HFF-Myc (cell line): ENCODE measurements at regions not wholly inside any gene's neighbourhood (a gene's known extent, or its start where the extent isn't known, plus 50 kb on each side); places are given as distances from the start of the nearest gene placed in this dataset.

ENCODE experiments used
- DNase-seq: peaks from one replicate; pipeline ENCODE4 v3.0.0-alpha.2; 2011; ENCODE audit warnings: low read depth; ENCODE audit errors: extremely low read depth
- H3K4me3 ChIP-seq: replicated peaks from 2 replicates; pipeline ENCODE4 v1.5.1; 2011; ENCODE audit warnings: low read depth, mild to moderate bottlenecking, control low read depth, low read length
- CTCF ChIP-seq: IDR thresholded peaks from 2 replicates; pipeline ENCODE4 v1.5.1; 2012; ENCODE audit warnings: mild to moderate bottlenecking, low read depth, low read length, control low read depth; ENCODE audit errors: missing control alignments

DNA sequence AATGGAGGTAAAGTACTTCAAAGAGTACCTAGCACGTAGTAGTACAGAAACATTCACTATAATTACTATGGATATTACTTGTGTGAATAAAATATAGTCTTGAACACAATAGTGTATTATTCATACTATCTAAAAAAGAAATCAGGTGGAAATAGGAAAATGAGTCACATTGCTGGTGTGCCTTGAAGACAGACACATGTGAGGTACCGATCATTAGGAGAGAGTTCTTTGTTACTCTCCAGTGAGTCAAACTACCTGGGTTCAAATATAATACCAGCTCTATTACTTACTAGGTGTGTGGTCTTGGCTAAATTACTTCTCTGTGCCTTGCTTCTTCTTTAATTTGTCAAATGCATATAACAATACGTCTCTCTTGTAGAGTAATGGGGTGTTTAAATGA lies 50.8 kb upstream of the BEND6 start:
- no peak for TF ChIP-seq CTCF
- DNase-seq = no peak
- H3K4me3 ChIP-seq = no peak overlapping the region

GRCh38 chr6:56902641-56903464 lies 52.1 kb upstream of the BEND6 start:
- TF ChIP-seq CTCF = peak; percentile 55
- no peak overlapping the region for H3K4me3 ChIP-seq
- no peak for DNase-seq

DNA sequence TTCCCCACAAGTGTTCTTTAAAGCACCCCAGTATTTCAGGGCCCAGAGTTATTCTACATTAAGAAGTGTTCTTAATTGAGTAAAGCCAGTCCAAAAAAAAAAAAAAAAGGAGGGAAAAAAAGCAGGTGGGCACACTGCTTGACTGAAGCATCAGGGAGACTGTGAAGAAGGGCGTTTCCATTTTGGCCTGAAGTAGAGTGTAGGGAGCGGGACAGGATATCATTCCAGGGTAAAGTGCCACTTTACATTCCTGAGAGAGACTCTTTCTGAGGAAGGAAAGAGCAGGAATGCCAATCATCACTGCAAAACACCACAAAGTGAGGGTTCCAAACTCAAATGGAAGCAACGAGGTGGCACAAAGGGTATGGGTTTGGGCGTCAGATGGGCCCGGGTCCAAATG lies 54.1 kb upstream of the BEND6 start:
- DNase-seq = no peak
- TF ChIP-seq CTCF = no peak
- no peak overlapping the region for H3K4me3 ChIP-seq

GRCh38 chr6:56899753-56900152 lies 55.2 kb upstream of the BEND6 start:
- TF ChIP-seq CTCF = no peak
- no peak for DNase-seq
- no peak overlapping the region for H3K4me3 ChIP-seq

GRCh38 chr6:56899311-56899710 lies 55.6 kb upstream of the BEND6 start:
- no peak for DNase-seq
- TF ChIP-seq CTCF = no peak
- no peak overlapping the region for H3K4me3 ChIP-seq

DNA sequence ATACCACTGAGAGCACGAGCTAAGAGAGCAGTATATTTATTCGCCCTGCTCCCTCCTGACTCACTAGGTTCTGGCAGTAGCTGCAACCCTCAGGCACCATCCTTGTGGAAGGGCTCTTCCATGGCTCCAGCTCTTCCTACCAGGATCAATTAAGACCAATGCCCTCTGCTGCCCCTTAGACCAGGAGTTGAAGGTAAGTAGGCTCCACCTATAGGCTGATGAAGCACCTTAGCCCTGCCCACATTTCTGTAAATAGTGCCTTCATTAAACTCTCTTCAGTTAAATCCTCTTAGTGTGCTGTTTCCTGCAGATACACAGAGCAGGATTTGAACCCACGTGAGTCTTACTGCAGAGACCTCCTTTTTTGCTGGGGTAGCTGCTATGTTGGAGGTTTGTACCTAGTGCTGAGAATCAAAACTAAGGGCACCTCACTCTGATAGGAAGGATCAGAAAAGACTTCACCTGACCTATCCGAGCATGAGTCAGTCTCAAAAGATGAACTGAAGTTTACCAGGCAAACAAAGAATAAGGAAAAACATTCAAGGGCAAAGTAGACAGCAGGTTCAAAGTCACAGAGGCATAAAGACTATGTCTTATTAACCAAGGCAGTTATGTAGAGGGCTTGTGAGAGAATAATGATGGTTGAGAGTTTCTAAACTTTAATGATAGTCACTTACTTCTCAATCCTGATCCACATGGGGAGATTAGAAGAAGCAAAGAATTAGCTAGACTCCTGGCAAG lies 56.9 kb upstream of the BEND6 start:
- no peak overlapping the region for H3K4me3 ChIP-seq
- TF ChIP-seq CTCF = no peak

More for the DNA sequence above, 56.9 kb upstream of the BEND6 start:
- no peak for DNase-seq
